Spleen (tissue), 11 donors: ENCODE measurements at regions not wholly inside any gene's neighbourhood (a gene's known extent, or its start where the extent isn't known, plus 50 kb on each side); places are given as distances from the start of the nearest gene placed in this dataset.

ENCODE experiments used
- DNase-seq: peaks from one replicate; pipeline ENCODE4 v3.0.0-alpha.2; 2020
- H3K27ac ChIP-seq, 8 donors: fragments of 200-600 bp; sonication (generic) in 7 of 8; 1 replicate in 4 of 8; 2 replicates in 4 of 8; pipeline versions ENCODE4 v1.5.0 to v1.8.0; 2016 to 2021; ENCODE audit warnings: inconsistent platforms in 4 of 8, mild to moderate bottlenecking in 4 of 8, moderate library complexity in 1 of 8
- H3K27me3 ChIP-seq, 7 donors: fragments of 200-600 bp; sonication (generic) in 6 of 7; replicated peaks in 1 of 7; 1 replicate in 4 of 7; 2 replicates in 3 of 7; pipeline versions ENCODE4 v1.5.0 to v1.8.0; 2016 to 2021; ENCODE audit warnings: inconsistent platforms in 3 of 7, mild to moderate bottlenecking in 1 of 7
- H3K36me3 ChIP-seq, 6 donors: fragments of 200-600 bp; sonication (generic) in 5 of 6; 1 replicate in 4 of 6; 2 replicates in 2 of 6; pipeline versions ENCODE4 v1.5.0 to v1.8.0; 2016 to 2021; ENCODE audit warnings: inconsistent platforms in 2 of 6
- H3K4me1 ChIP-seq, 6 donors: fragments of 200-600 bp; sonication (generic) in 5 of 6; 1 replicate in 3 of 6; 2 replicates in 3 of 6; pipeline versions ENCODE4 v1.5.0 to v1.8.0; 2016 to 2021; ENCODE audit warnings: inconsistent platforms in 3 of 6
- H3K4me3 ChIP-seq, 8 donors: fragments of 200-600 bp; sonication (generic) in 7 of 8; 1 replicate in 4 of 8; 2 replicates in 4 of 8; pipeline versions ENCODE4 v1.5.0 to v1.8.0; 2016 to 2021; ENCODE audit warnings: inconsistent platforms in 4 of 8, mild to moderate bottlenecking in 4 of 8, moderate library complexity in 2 of 8
- H3K9me3 ChIP-seq, 8 donors: fragments of 200-600 bp; sonication (generic) in 7 of 8; 1 replicate in 4 of 8; 2 replicates in 4 of 8; pipeline versions ENCODE4 v1.5.0 to v1.8.0; 2016 to 2021; ENCODE audit warnings: inconsistent platforms in 4 of 8
- CTCF ChIP-seq, 11 experiments: fragments of 200-600 bp in 7 of 11; fragments of 450-650 bp in 4 of 11; sonication (generic) in 4 of 11; IDR thresholded peaks in 8 of 11; conservative IDR thresholded peaks in 3 of 11; 1 replicate in 7 of 11; 2 replicates in 4 of 11; pipeline versions ENCODE4 v1.4.0 to v1.8.0; 2016 to 2021; ENCODE audit warnings: antibody characterized with exemption in 11 of 11, inconsistent platforms in 4 of 11, mild to moderate bottlenecking in 1 of 11
- POLR2A ChIP-seq, 3 donors: fragments of 450-650 bp; IDR thresholded peaks; one replicate each; pipeline ENCODE4 v1.5.1; 2017; ENCODE audit warnings: antibody characterized with exemption in 3 of 3, mild to moderate bottlenecking in 1 of 3
- POLR2AphosphoS5 ChIP-seq, 3 donors: sonication (generic); formaldehyde crosslinking; IDR thresholded peaks; one replicate each; pipeline ENCODE4 v1.5.1; 2017; ENCODE audit warnings: antibody characterized with exemption in 3 of 3
- WGBS, 5 donors: extraction: QIAGEN DNeasy Blood & Tissue Kit in 3 of 5; methylation state at CpG; one replicate each; pipeline versions ENCODE4 v1.1.5 to v1.1.7; 2013 to 2018; 5-methylcytosine and 5-hydroxymethylcytosine counted together
- intact Hi-C: fragments of 100-400 bp; cut with DNase I; formaldehyde crosslinking; loops from one replicate; pipeline ENCODE4 v1.15.0; 2023; ENCODE audit warnings: low total_unique reads
- donor health status: healthy with polysubstance abuse.
- donor health status: DM: no; HTN: no; CAD: no; lungs with moderate emphysema.
- donor health status: DM: no; HTN: no; CAD: no.
- donor health status: Bipolar disorder and iron deficiency.
- donor health status: healthy.
- donor health status: DM: no; HTN: no; CAD: no.
- donor health status: DM: yes; HTN: yes; CAD: no.

- Histone ChIP-seq H3K27me3 (no peaks in the 10 kb centered on the region), H3K9me3 (peaks cover 0 to 12% (median 0%) of the 10 kb centered on the region in 8 donors), H3K36me3 (no peaks in the 10 kb centered on the region), H3K4me1 (no peaks in the 10 kb centered on the region), H3K27ac (no peak overlapping the region), H3K4me3 (no peak overlapping the region)
- WGBS, 5 donors = 80 to 96% (median 88%) methylated on average over 5 of the region's 5 CpGs
- no peak for DNase-seq
- TF ChIP-seq POLR2A (IDR thresholded peaks at IDR 0.05) (no peak), CTCF (IDR thresholded peaks at IDR 0.05 in 8 of 11, conservative IDR thresholded peaks at IDR 0.05 in 3 of 11) (no peak), POLR2AphosphoS5 (IDR thresholded peaks at IDR 0.05) (no peak)
- intact Hi-C loops = no loop called here
Observed at GRCh38 chr7:10079572-10079971, 894.1 kb upstream of the PHF14 start.

GRCh38 chr7:10082896-10083295 is 890.8 kb upstream of the PHF14 start:
- peaks cover 0 to 11% (median 0%) of the 10 kb centered on the region in 8 donors for H3K9me3 ChIP-seq
- H3K4me3 ChIP-seq = no peak overlapping the region
- DNase-seq = no peak
- 75 to 87% (median 82%) methylated on average over 4 of the region's 4 CpGs for WGBS, 5 donors
- H3K27ac ChIP-seq = no peak overlapping the region
- H3K27me3 ChIP-seq = no peaks in the 10 kb centered on the region
- TF ChIP-seq POLR2AphosphoS5 (IDR thresholded peaks at IDR 0.05) = no peak
- no peak for TF ChIP-seq CTCF (IDR thresholded peaks at IDR 0.05 in 8 of 11, conservative IDR thresholded peaks at IDR 0.05 in 3 of 11)
- TF ChIP-seq POLR2A (IDR thresholded peaks at IDR 0.05) = no peak
- intact Hi-C loops = no loop called here
- no peaks in the 10 kb centered on the region for H3K4me1 ChIP-seq
- no peaks in the 10 kb centered on the region for H3K36me3 ChIP-seq

- H3K9me3 ChIP-seq = peaks cover 0 to 4% (median 0%) of the 10 kb centered on the region in 8 donors
- no peaks in the 10 kb centered on the region for H3K36me3 ChIP-seq
- no peak overlapping the region for H3K4me3 ChIP-seq
- DNase-seq = no peak
- WGBS, 5 donors = 66 to 76% (median 69%) methylated on average over 4 of the region's 4 CpGs
- TF ChIP-seq POLR2A (IDR thresholded peaks at IDR 0.05) (no peak), POLR2AphosphoS5 (IDR thresholded peaks at IDR 0.05) (no peak), CTCF (IDR thresholded peaks at IDR 0.05 in 8 of 11, conservative IDR thresholded peaks at IDR 0.05 in 3 of 11) (no peak)
- H3K27ac ChIP-seq = no peak overlapping the region
- no peaks in the 10 kb centered on the region for H3K27me3 ChIP-seq
- intact Hi-C loops = no loop called here
- no peaks in the 10 kb centered on the region for H3K4me1 ChIP-seq
Observed at GRCh38 chr7:10083766-10084165, 889.9 kb upstream of the PHF14 start.

GRCh38 chr7:10085231-10085630 is 888.4 kb upstream of the PHF14 start:
- Histone ChIP-seq H3K9me3 (no peaks in the 10 kb centered on the region), H3K27me3 (no peaks in the 10 kb centered on the region), H3K27ac (no peak overlapping the region), H3K4me3 (no peak overlapping the region), H3K4me1 (no peaks in the 10 kb centered on the region), H3K36me3 (no peaks in the 10 kb centered on the region)
- WGBS, 5 donors = 89 to 93% (median 89%) methylated on average over 9 of the region's 9 CpGs
- DNase-seq = no peak
- no peak for TF ChIP-seq CTCF (IDR thresholded peaks at IDR 0.05 in 8 of 11, conservative IDR thresholded peaks at IDR 0.05 in 3 of 11)
- TF ChIP-seq POLR2AphosphoS5 (IDR thresholded peaks at IDR 0.05) = no peak
- TF ChIP-seq POLR2A (IDR thresholded peaks at IDR 0.05) = no peak
- intact Hi-C loops = no loop called here
